Kidney tubule cell (primary cell): ENCODE measurements at regions not wholly inside any gene's neighbourhood (a gene's known extent, or its start where the extent isn't known, plus 50 kb on each side); places are given as distances from the start of the nearest gene placed in this dataset.

ENCODE experiments used
- DNase-seq: peaks from one replicate; pipeline ENCODE4 v3.0.0-alpha.2; 2018; ENCODE audit warnings: low spot score

GRCh38 chr2:149743842-149744448 is 156.4 kb upstream of the MMADHC start:
- peak; percentile 81 for DNase-seq

- DNase-seq: peak; percentile 73
Observed at GRCh38 chr2:149741646-149742045, 154.1 kb upstream of the MMADHC start.

GRCh38 chr2:149740490-149740889 is 152.9 kb upstream of the MMADHC start:
- no peak for DNase-seq

GRCh38 chr2:149739883-149740265 is 152.3 kb upstream of the MMADHC start:
- no peak for DNase-seq

GRCh38 chr2:149739171-149739882 is 151.8 kb upstream of the MMADHC start:
- DNase-seq: no peak

- no peak for DNase-seq
Observed at GRCh38 chr2:149738767-149739166, 151.2 kb upstream of the MMADHC start.

- DNase-seq: no peak
Observed at GRCh38 chr2:149737896-149738295, 150.3 kb upstream of the MMADHC start.

GRCh38 chr2:149735237-149735958 is 147.8 kb upstream of the MMADHC start:
- DNase-seq: no peak

GRCh38 chr2:149733936-149734685 is 146.5 kb upstream of the MMADHC start:
- DNase-seq: peak; percentile 52

- peak; percentile 71 for DNase-seq
Observed at GRCh38 chr2:149732730-149733290, 145.2 kb upstream of the MMADHC start.

GRCh38 chr2:149732001-149732685 is 144.6 kb upstream of the MMADHC start:
- DNase-seq: peak; percentile 79

- no peak for DNase-seq
Observed at GRCh38 chr2:149731079-149731478, 143.5 kb upstream of the MMADHC start.

GRCh38 chr2:149729586-149729985 is 142.0 kb upstream of the MMADHC start:
- DNase-seq: no peak

- no peak for DNase-seq
Observed at GRCh38 chr2:149727927-149728326, 140.4 kb upstream of the MMADHC start.

- no peak for DNase-seq
Observed at GRCh38 chr2:149725234-149725633, 137.7 kb upstream of the MMADHC start.

- no peak for DNase-seq
Observed at GRCh38 chr2:149724091-149724490, 136.5 kb upstream of the MMADHC start.

- DNase-seq: no peak
Observed at GRCh38 chr2:149720615-149721014, 133.0 kb upstream of the MMADHC start.

- DNase-seq: no peak
Observed at GRCh38 chr2:149719695-149720094, 132.1 kb upstream of the MMADHC start.

- peak; percentile 12 for DNase-seq
Observed at GRCh38 chr2:149716687-149717086, 129.1 kb upstream of the MMADHC start.

GRCh38 chr2:149715894-149716293 is 128.3 kb upstream of the MMADHC start:
- no peak for DNase-seq

- peak; percentile 49 for DNase-seq
Observed at GRCh38 chr2:149715005-149715592, 127.5 kb upstream of the MMADHC start.
